GM23338 (cell line): ENCODE measurements at regions not wholly inside any gene's neighbourhood (a gene's known extent, or its start where the extent isn't known, plus 50 kb on each side); places are given as distances from the start of the nearest gene placed in this dataset.

Source experiments
- ATAC-seq: fragments of 200-7000 bp; cut with Tn5 transposase; 3 replicates; pipeline ENCODE4 v1.9.1; 2020
- DNase-seq: peaks from one replicate; pipeline ENCODE4 v3.0.0-alpha.2; 2015; ENCODE audit warnings: low spot score
- H2AFZ ChIP-seq: fragments of 200-600 bp; sonication (generic); 2 replicates; pipeline ENCODE4 v1.8.0; 2016; ENCODE audit warnings: antibody characterized with exemption, mild to moderate bottlenecking, moderate library complexity
- H3F3A ChIP-seq: fragments of 200-600 bp; sonication (generic); replicated peaks from 2 replicates; pipeline ENCODE4 v1.8.0; 2017; ENCODE audit warnings: antibody characterized with exemption, mixed run types, low read depth
- H3K27ac ChIP-seq: fragments of 200-600 bp; sonication (generic); 2 replicates; pipeline ENCODE4 v1.6.1; 2016; ENCODE audit warnings: low read depth
- H3K27me3 ChIP-seq: fragments of 200-600 bp; sonication (generic); 2 replicates; pipeline ENCODE4 v1.8.0; 2016; ENCODE audit warnings: mild to moderate bottlenecking, mixed run types, moderate library complexity; ENCODE audit not compliant: insufficient read depth
- H3K36me3 ChIP-seq: fragments of 200-600 bp; sonication (generic); 2 replicates; pipeline ENCODE4 v1.8.0; 2016; ENCODE audit warnings: mild to moderate bottlenecking; ENCODE audit not compliant: insufficient read depth
- H3K4me1 ChIP-seq: fragments of 200-600 bp; sonication (generic); 2 replicates; pipeline ENCODE4 v1.8.0; 2016; ENCODE audit warnings: mild to moderate bottlenecking, moderate library complexity; ENCODE audit not compliant: insufficient read depth
- H3K4me2 ChIP-seq: fragments of 200-600 bp; sonication (generic); 2 replicates; pipeline ENCODE4 v1.7.1; 2017; ENCODE audit warnings: mixed run types
- H3K4me3 ChIP-seq: fragments of 200-600 bp; sonication (generic); 2 replicates; pipeline ENCODE4 v1.6.1; 2016; ENCODE audit warnings: mixed run types
- H3K79me2 ChIP-seq: fragments of 200-600 bp; sonication (generic); replicated peaks from 2 replicates; pipeline ENCODE4 v1.8.0; 2017; ENCODE audit warnings: mild to moderate bottlenecking; ENCODE audit not compliant: insufficient read depth
- H3K9me2 ChIP-seq: fragments of 200-600 bp; sonication (generic); 2 replicates; pipeline ENCODE4 v1.8.0; 2017; ENCODE audit not compliant: insufficient read depth
- H4K20me1 ChIP-seq: fragments of 200-600 bp; sonication (generic); replicated peaks from 2 replicates; pipeline ENCODE4 v1.8.0; 2017; ENCODE audit warnings: mild to moderate bottlenecking; ENCODE audit not compliant: insufficient read depth
- H3K27ac Mint-ChIP-seq: 2 replicates; pipeline ENCODE4 v1.8.0; 2020; ENCODE audit warnings: inconsistent platforms, mild to moderate bottlenecking, moderate library complexity, mixed read lengths
- H3K27me3 Mint-ChIP-seq: 3 replicates; pipeline ENCODE4 v1.8.0; 2022; ENCODE audit warnings: low read depth, mild to moderate bottlenecking, moderate library complexity, mixed read lengths, inconsistent platforms; ENCODE audit not compliant: insufficient read depth, poor library complexity
- H3K36me3 Mint-ChIP-seq: 3 replicates; pipeline ENCODE4 v1.8.0; 2021; ENCODE audit warnings: low read depth, mild to moderate bottlenecking, inconsistent platforms, moderate library complexity, mixed read lengths
- H3K4me1 Mint-ChIP-seq: 3 replicates; pipeline ENCODE4 v1.8.0; 2020; ENCODE audit warnings: mild to moderate bottlenecking, inconsistent platforms, mixed read lengths
- H3K4me3 Mint-ChIP-seq: 3 replicates; pipeline ENCODE4 v1.8.0; 2021; ENCODE audit warnings: moderate library complexity, mild to moderate bottlenecking, inconsistent platforms, mixed read lengths
- H3K9me3 Mint-ChIP-seq: 3 replicates; pipeline ENCODE4 v1.8.0; 2020; ENCODE audit warnings: moderate library complexity, mild to moderate bottlenecking, inconsistent platforms, mixed read lengths
- CREB1 ChIP-seq: fragments of 250-450 bp; sonication (Bioruptor Pico); IDR thresholded peaks from 2 replicates; pipeline ENCODE4 v1.5.0; 2020; ENCODE audit warnings: low read depth, mild to moderate bottlenecking, moderate library complexity
- CTCF ChIP-seq, 2 experiments: fragments of 200-600 bp in 1 of 2; sonication (generic) in 1 of 2; conservative IDR thresholded peaks; 2 replicates each; pipeline versions ENCODE4 v1.5.1 to v1.6.1; 2016 to 2017; ENCODE audit warnings: antibody characterized with exemption in 2 of 2, low read depth in 2 of 2, mild to moderate bottlenecking in 2 of 2, moderate library complexity in 1 of 2
- ETS1 ChIP-seq: IDR thresholded peaks from 2 replicates; pipeline ENCODE4 v1.6.1; 2016; ENCODE audit warnings: antibody characterized with exemption
- EZH2 ChIP-seq: fragments of 200-600 bp; sonication (generic); IDR thresholded peaks from one replicate; pipeline ENCODE4 v1.8.0; 2017; ENCODE audit warnings: antibody characterized with exemption, mild to moderate bottlenecking, low read depth; ENCODE audit not compliant: unreplicated experiment
- EZH2phosphoT487 ChIP-seq: fragments of 200-600 bp; sonication (generic); IDR thresholded peaks from one replicate; pipeline ENCODE4 v1.8.1; 2018; ENCODE audit warnings: antibody characterized with exemption; ENCODE audit not compliant: unreplicated experiment
- JUNB ChIP-seq: IDR thresholded peaks from one replicate; pipeline ENCODE4 v1.6.1; 2016; ENCODE audit warnings: antibody characterized with exemption; ENCODE audit not compliant: unreplicated experiment
- NANOG ChIP-seq: IDR thresholded peaks from 2 replicates; pipeline ENCODE4 v1.6.1; 2016; ENCODE audit warnings: antibody characterized with exemption, borderline replicate concordance
- POLR2AphosphoS5 ChIP-seq: IDR thresholded peaks from 2 replicates; pipeline ENCODE4 v1.6.1; 2016; ENCODE audit warnings: antibody characterized with exemption, low read depth
- REST ChIP-seq: IDR thresholded peaks from one replicate; pipeline ENCODE4 v1.6.1; 2018; ENCODE audit warnings: antibody characterized with exemption; ENCODE audit not compliant: unreplicated experiment
- STAT1 ChIP-seq: IDR thresholded peaks from one replicate; pipeline ENCODE4 v1.6.1; 2016; ENCODE audit warnings: antibody characterized with exemption; ENCODE audit not compliant: unreplicated experiment
- ZNF114 ChIP-seq: fragments of 250-450 bp; sonication (Bioruptor Pico); IDR thresholded peaks from 2 replicates; pipeline ENCODE4 v1.5.0; 2020; ENCODE audit warnings: mild to moderate bottlenecking, moderate library complexity
- ZNF331 ChIP-seq: fragments of 250-450 bp; sonication (Bioruptor Pico); IDR thresholded peaks from 2 replicates; pipeline ENCODE4 v1.5.0; 2020; ENCODE audit warnings: low read depth, mild to moderate bottlenecking, moderate library complexity
- ZNF462 ChIP-seq: fragments of 250-450 bp; sonication (Bioruptor Pico); IDR thresholded peaks from 2 replicates; pipeline ENCODE4 v1.5.0; 2020; ENCODE audit warnings: mild to moderate bottlenecking, moderate library complexity

- Mint-ChIP-seq H3K27me3 (peaks cover 2% of the 10 kb centered on the region), H3K4me3 (no peak overlapping the region), H3K27ac (no peak overlapping the region), H3K36me3 (no peaks in the 10 kb centered on the region), H3K9me3 (no peaks in the 10 kb centered on the region), H3K4me1 (peaks cover 3% of the 10 kb centered on the region; the same call in 1 of the 3 replicates)
- Histone ChIP-seq H3K27ac (no peak overlapping the region), H3K4me1 (no peaks in the 10 kb centered on the region), H3K27me3 (no peaks in the 10 kb centered on the region), H3F3A (no peaks in the 10 kb centered on the region), H3K4me2 (no peak overlapping the region), H2AFZ (no peak overlapping the region), H3K36me3 (no peaks in the 10 kb centered on the region), H3K79me2 (no peaks in the 10 kb centered on the region), H3K9me2 (no peaks in the 10 kb centered on the region), H4K20me1 (no peaks in the 10 kb centered on the region), H3K4me3 (no peak overlapping the region)
- no peak for TF ChIP-seq CREB1 (CRISPR knock-in tag)
- TF ChIP-seq ZNF114 (CRISPR knock-in tag), result no peak
- TF ChIP-seq ETS1, result no peak
- TF ChIP-seq POLR2AphosphoS5, result no peak
- no peak for TF ChIP-seq CTCF (conservative IDR thresholded peaks at IDR 0.05; ENCODE audit: low read depth in 2 of 2)
- no peak for TF ChIP-seq EZH2phosphoT487
- no peak for TF ChIP-seq STAT1
- no peak for TF ChIP-seq ZNF331 (CRISPR knock-in tag)
- TF ChIP-seq EZH2, result no peak
- no peak for TF ChIP-seq REST
- no peak for TF ChIP-seq JUNB
- TF ChIP-seq ZNF462, result no peak
- TF ChIP-seq NANOG, result no peak
- ATAC-seq (no peak), DNase-seq (no peak)
Measured at GRCh38 chrX:25851141-25851540, 287.0 kb upstream of the MAGEB18 start.
